Stomach (tissue), 8 donors: ENCODE measurements at regions not wholly inside any gene's neighbourhood (a gene's known extent, or its start where the extent isn't known, plus 50 kb on each side); places are given as distances from the start of the nearest gene placed in this dataset.
"Not testable (repeated sequence)": the region's sequence is repeated elsewhere in the genome, so short reads cannot be mapped to it uniquely, and the experiment has no call there.

ENCODE experiments used
- DNase-seq, 2 donors: peaks; one replicate each; pipeline versions ENCODE4 v3.0.0 to v3.0.0-alpha.2; 2013 to 2019
- H3K27ac ChIP-seq, 5 donors: fragments of 200-600 bp in 4 of 5; sonication (generic) in 4 of 5; one replicate each; pipeline ENCODE4 v1.5.1; 2013 to 2019; ENCODE audit warnings: mild to moderate bottlenecking in 1 of 5, moderate library complexity in 1 of 5
- H3K27me3 ChIP-seq, 3 donors: fragments of 200-600 bp; sonication (generic); one replicate each; pipeline ENCODE4 v1.5.1; 2017 to 2019; ENCODE audit warnings: mixed run types in 1 of 3
- H3K36me3 ChIP-seq, 4 donors: fragments of 200-600 bp; sonication (generic); 1 replicate in 3 of 4; 2 replicates in 1 of 4; pipeline ENCODE4 v1.5.1; 2016 to 2019
- H3K4me1 ChIP-seq, 4 donors: fragments of 200-600 bp; sonication (generic); one replicate each; pipeline ENCODE4 v1.5.1; 2016 to 2019
- H3K4me3 ChIP-seq, 4 donors: fragments of 200-600 bp; sonication (generic) in 3 of 4; one replicate each; pipeline ENCODE4 v1.5.1; 2016 to 2019; ENCODE audit warnings: mild to moderate bottlenecking in 1 of 4
- H3K9me3 ChIP-seq, 4 donors: fragments of 200-600 bp; sonication (generic); one replicate each; pipeline ENCODE4 v1.5.1; 2016 to 2019
- CTCF ChIP-seq, 7 experiments: fragments of 450-650 bp in 4 of 7; fragments of 200-600 bp in 3 of 7; sonication (generic) in 3 of 7; IDR thresholded peaks; one replicate each; pipeline ENCODE4 v1.5.1; 2016 to 2019; ENCODE audit warnings: antibody characterized with exemption in 7 of 7, control low read depth in 2 of 7, mild to moderate bottlenecking in 1 of 7
- EP300 ChIP-seq: sonication (generic); formaldehyde crosslinking; IDR thresholded peaks from one replicate; pipeline ENCODE4 v1.6.1; 2017; ENCODE audit warnings: antibody characterized with exemption
- POLR2A ChIP-seq, 4 donors: fragments of 450-650 bp; IDR thresholded peaks; one replicate each; pipeline ENCODE4 v1.6.1; 2016; ENCODE audit warnings: antibody characterized with exemption in 4 of 4, control low read depth in 2 of 4, mild to moderate bottlenecking in 1 of 4, moderate library complexity in 1 of 4
- POLR2AphosphoS5 ChIP-seq, 3 donors: sonication (generic); formaldehyde crosslinking; IDR thresholded peaks; one replicate each; pipeline ENCODE4 v1.6.1; 2016; ENCODE audit warnings: antibody characterized with exemption in 3 of 3
- WGBS, 5 donors: extraction: QIAGEN DNeasy Blood & Tissue Kit in 3 of 5; methylation state at CpG; one replicate each; pipeline versions ENCODE4 v1.1.5 to v1.1.7; 2013 to 2018; 5-methylcytosine and 5-hydroxymethylcytosine counted together
- intact Hi-C: fragments of 100-400 bp; cut with DNase I; formaldehyde crosslinking; loops from one replicate; pipeline ENCODE4 v1.15.1; 2023; ENCODE audit warnings: low total_unique reads
- donor health status: healthy with polysubstance abuse.
- donor health status: Bipolar disorder and iron deficiency.
- donor health status: healthy.

GRCh38 chr1:238451781-238452310 lies 561.1 kb upstream of the ZP4 start:
- Histone ChIP-seq H3K27me3 (no peaks in the 10 kb centered on the region), H3K36me3 (no peaks in the 10 kb centered on the region), H3K9me3 (no peaks in the 10 kb centered on the region), H3K4me3 (no peak overlapping the region), H3K4me1 (no peaks in the 10 kb centered on the region), H3K27ac (no peak overlapping the region)
- no peak for TF ChIP-seq EP300
- WGBS, 5 donors, result 23 to 55% (median 43%) methylated on average over 4 of the region's 4 CpGs
- intact Hi-C loops, result no loop called here
- no peak for DNase-seq

GRCh38 chr1:238450976-238451375 lies 560.3 kb upstream of the ZP4 start:
- H3K9me3 ChIP-seq, result no peaks in the 10 kb centered on the region
- intact Hi-C loops, result no loop called here
- no peaks in the 10 kb centered on the region for H3K4me1 ChIP-seq
- DNase-seq, result no peak
- no peak overlapping the region for H3K4me3 ChIP-seq
- no peak overlapping the region for H3K27ac ChIP-seq
- no peak for TF ChIP-seq EP300
- no peak for TF ChIP-seq POLR2A (IDR thresholded peaks at IDR 0.05)
- no peak for TF ChIP-seq POLR2AphosphoS5 (IDR thresholded peaks at IDR 0.05)
- no peak for TF ChIP-seq CTCF (IDR thresholded peaks at IDR 0.05)
- no peaks in the 10 kb centered on the region for H3K36me3 ChIP-seq
- H3K27me3 ChIP-seq, result no peaks in the 10 kb centered on the region

- peaks cover 0 to 9% (median 0%) of the 10 kb centered on the region in 4 donors for H3K9me3 ChIP-seq
- no peak for DNase-seq
- no peaks in the 10 kb centered on the region for H3K36me3 ChIP-seq
- TF ChIP-seq EP300 (no peak), POLR2AphosphoS5 (IDR thresholded peaks at IDR 0.05) (no peak), POLR2A (IDR thresholded peaks at IDR 0.05) (no peak), CTCF (IDR thresholded peaks at IDR 0.05) (no peak)
- intact Hi-C loops, result no loop called here
- no peaks in the 10 kb centered on the region for H3K4me1 ChIP-seq
- H3K27me3 ChIP-seq, result no peaks in the 10 kb centered on the region
- no peak overlapping the region for H3K4me3 ChIP-seq
- no peak overlapping the region for H3K27ac ChIP-seq
- WGBS, 5 donors, result 61 to 78% (median 71%) methylated on average over 6 of the region's 6 CpGs
Observed at GRCh38 chr1:238443687-238444086, 553.0 kb upstream of the ZP4 start.

GRCh38 chr1:238439511-238439910 lies 548.8 kb upstream of the ZP4 start:
- no peak for DNase-seq
- TF ChIP-seq POLR2AphosphoS5 (IDR thresholded peaks at IDR 0.05) (no peak), EP300 (no peak), POLR2A (IDR thresholded peaks at IDR 0.05) (no peak), CTCF (IDR thresholded peaks at IDR 0.05) (no peak)
- Histone ChIP-seq H3K27ac (no peak overlapping the region), H3K27me3 (no peaks in the 10 kb centered on the region), H3K36me3 (no peaks in the 10 kb centered on the region), H3K9me3 (peaks cover 0 to 2% (median 0%) of the 10 kb centered on the region in 4 donors), H3K4me1 (no peaks in the 10 kb centered on the region), H3K4me3 (no peak overlapping the region)
- intact Hi-C loops, result no loop called here

GRCh38 chr1:238438311-238439270 lies 547.9 kb upstream of the ZP4 start:
- Histone ChIP-seq H3K27me3 (no peaks in the 10 kb centered on the region), H3K9me3 (no peaks in the 10 kb centered on the region), H3K27ac (no peak overlapping the region), H3K4me3 (no peak overlapping the region), H3K36me3 (no peaks in the 10 kb centered on the region), H3K4me1 (no peaks in the 10 kb centered on the region)
- intact Hi-C loops, result no loop called here
- WGBS, 5 donors, result 43 to 49% (median 46%) methylated on average over 5 of the region's 5 CpGs
- TF ChIP-seq POLR2AphosphoS5 (IDR thresholded peaks at IDR 0.05), result no peak
- no peak for TF ChIP-seq POLR2A (IDR thresholded peaks at IDR 0.05)
- no peak for TF ChIP-seq CTCF (IDR thresholded peaks at IDR 0.05)
- peak in 1 of 2 donors; percentile 9 for DNase-seq

- DNase-seq, result peak in 1 of 2 donors; percentile 8
- H3K27ac ChIP-seq, intact Hi-C loops, H3K9me3 ChIP-seq, H3K27me3 ChIP-seq, H3K4me1 ChIP-seq, H3K4me3 ChIP-seq, H3K36me3 ChIP-seq: not testable (repeated sequence)
- 58 to 65% (median 61%) methylated on average over 2 of the region's 2 CpGs for WGBS, 5 donors
Observed at GRCh38 chr1:238429703-238430102, 539.0 kb upstream of the ZP4 start.
